IMR-90 (cell line): ENCODE measurements at regions not wholly inside any gene's neighbourhood (a gene's known extent, or its start where the extent isn't known, plus 50 kb on each side); places are given as distances from the start of the nearest gene placed in this dataset.

Source experiments
- MXI1 ChIP-seq: IDR thresholded peaks from 2 replicates; pipeline ENCODE4 v1.6.1; 2012; ENCODE audit warnings: low read depth, mild to moderate bottlenecking, low read length, moderate library complexity, borderline replicate concordance
- POLR2A ChIP-seq: IDR thresholded peaks from 2 replicates; pipeline ENCODE4 v1.6.1; 2012; ENCODE audit warnings: mild to moderate bottlenecking, low read depth, low read length
- TF ChIP-seq, protein P1 (sequence below): conservative IDR thresholded peaks from 2 replicates; pipeline ENCODE4 v1.5.1; 2012; ENCODE audit warnings: mild to moderate bottlenecking, low read depth, low read length, improper control_type of control experiment

DNA sequence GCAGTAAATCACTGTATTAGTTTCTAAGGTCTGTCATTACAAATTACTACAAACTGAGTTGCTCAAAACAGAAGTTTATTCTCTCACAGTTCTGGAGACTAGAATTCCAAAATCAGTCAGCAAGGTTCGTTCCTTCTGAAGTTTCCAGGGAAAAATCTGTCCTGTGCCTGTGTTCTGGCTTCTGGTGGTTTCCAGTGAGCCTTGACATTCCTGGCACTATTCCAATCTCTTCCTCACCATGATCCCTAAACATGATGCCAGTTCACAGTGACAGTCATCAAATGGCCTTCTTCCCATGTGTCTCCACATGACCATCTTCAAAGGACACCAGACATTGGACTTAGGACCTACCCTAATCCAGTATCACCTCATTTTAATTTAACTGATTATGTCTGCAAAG is 351.4 kb downstream of the PLK2 start:
- TF ChIP-seq, protein P1, sequence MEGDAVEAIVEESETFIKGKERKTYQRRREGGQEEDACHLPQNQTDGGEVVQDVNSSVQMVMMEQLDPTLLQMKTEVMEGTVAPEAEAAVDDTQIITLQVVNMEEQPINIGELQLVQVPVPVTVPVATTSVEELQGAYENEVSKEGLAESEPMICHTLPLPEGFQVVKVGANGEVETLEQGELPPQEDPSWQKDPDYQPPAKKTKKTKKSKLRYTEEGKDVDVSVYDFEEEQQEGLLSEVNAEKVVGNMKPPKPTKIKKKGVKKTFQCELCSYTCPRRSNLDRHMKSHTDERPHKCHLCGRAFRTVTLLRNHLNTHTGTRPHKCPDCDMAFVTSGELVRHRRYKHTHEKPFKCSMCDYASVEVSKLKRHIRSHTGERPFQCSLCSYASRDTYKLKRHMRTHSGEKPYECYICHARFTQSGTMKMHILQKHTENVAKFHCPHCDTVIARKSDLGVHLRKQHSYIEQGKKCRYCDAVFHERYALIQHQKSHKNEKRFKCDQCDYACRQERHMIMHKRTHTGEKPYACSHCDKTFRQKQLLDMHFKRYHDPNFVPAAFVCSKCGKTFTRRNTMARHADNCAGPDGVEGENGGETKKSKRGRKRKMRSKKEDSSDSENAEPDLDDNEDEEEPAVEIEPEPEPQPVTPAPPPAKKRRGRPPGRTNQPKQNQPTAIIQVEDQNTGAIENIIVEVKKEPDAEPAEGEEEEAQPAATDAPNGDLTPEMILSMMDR, result no peak
- TF ChIP-seq POLR2A (no peak), MXI1 (no peak)
